Type B pancreatic cell (in vitro differentiated cells): ENCODE measurements at regions not wholly inside any gene's neighbourhood (a gene's known extent, or its start where the extent isn't known, plus 50 kb on each side); places are given as distances from the start of the nearest gene placed in this dataset.
A peak's percentile ranks its signal among the peaks of the same experiment; 100 is the strongest.

Source experiments
- DNase-seq: peaks from one replicate; pipeline ENCODE4 v3.0.0; 2021; ENCODE audit warnings: mixed read lengths; ENCODE audit not compliant: unreplicated experiment; ENCODE audit errors: extremely low spot score
- H3K27ac Mint-ChIP-seq: 2 replicates; pipeline ENCODE4 v1.8.0; 2021; ENCODE audit warnings: mild to moderate bottlenecking, mixed read lengths
- H3K27me3 Mint-ChIP-seq: 2 replicates; pipeline ENCODE4 v1.8.0; 2021; ENCODE audit warnings: mixed read lengths
- H3K36me3 Mint-ChIP-seq: 2 replicates; pipeline ENCODE4 v1.8.0; 2021; ENCODE audit warnings: mixed read lengths
- H3K4me1 Mint-ChIP-seq: one replicate; pipeline ENCODE4 v1.8.0; 2021; ENCODE audit warnings: mixed read lengths; ENCODE audit not compliant: unreplicated experiment
- H3K4me3 Mint-ChIP-seq: 2 replicates; pipeline ENCODE4 v1.8.0; 2021; ENCODE audit warnings: mild to moderate bottlenecking, mixed read lengths
- H3K9me3 Mint-ChIP-seq: 2 replicates; pipeline ENCODE4 v1.8.0; 2021; ENCODE audit warnings: mixed read lengths
- CTCF ChIP-seq: fragments of 200-600 bp; sonication (generic); conservative IDR thresholded peaks from 2 replicates; pipeline ENCODE4 v1.5.0; 2021; ENCODE audit warnings: antibody characterized with exemption, mild to moderate bottlenecking

- Mint-ChIP-seq H3K4me1 (peaks cover 29% of the 10 kb centered on the region), H3K9me3 (no peaks in the 10 kb centered on the region), H3K27me3 (peaks cover 5% of the 10 kb centered on the region), H3K27ac (no peak overlapping the region), H3K4me3 (peak overlapping the region; percentile 38), H3K36me3 (no peaks in the 10 kb centered on the region)
- DNase-seq = no peak
- TF ChIP-seq CTCF = no peak
These were observed 129.4 kb upstream of the NCK2 start for GRCh38 chr2:105615305-105615704.

GRCh38 chr2:105611811-105612424 lies 132.8 kb upstream of the NCK2 start:
- H3K4me3 Mint-ChIP-seq = no peak overlapping the region
- DNase-seq = no peak
- no peaks in the 10 kb centered on the region for H3K9me3 Mint-ChIP-seq
- no peak for TF ChIP-seq CTCF
- H3K27ac Mint-ChIP-seq = no peak overlapping the region
- no peaks in the 10 kb centered on the region for H3K27me3 Mint-ChIP-seq
- H3K36me3 Mint-ChIP-seq = no peaks in the 10 kb centered on the region
- peaks cover 34% of the 10 kb centered on the region for H3K4me1 Mint-ChIP-seq

- Mint-ChIP-seq H3K4me3 (no peak overlapping the region), H3K9me3 (no peaks in the 10 kb centered on the region), H3K27me3 (no peaks in the 10 kb centered on the region), H3K36me3 (no peaks in the 10 kb centered on the region), H3K4me1 (peaks cover 34% of the 10 kb centered on the region), H3K27ac (no peak overlapping the region)
- no peak for TF ChIP-seq CTCF
- DNase-seq = no peak
These were observed 133.4 kb upstream of the NCK2 start for GRCh38 chr2:105611333-105611637.

GRCh38 chr2:105610576-105611332 lies 134.0 kb upstream of the NCK2 start:
- no peak overlapping the region for H3K4me3 Mint-ChIP-seq
- H3K27me3 Mint-ChIP-seq = no peaks in the 10 kb centered on the region
- peaks cover 29% of the 10 kb centered on the region for H3K4me1 Mint-ChIP-seq
- no peak overlapping the region for H3K27ac Mint-ChIP-seq
- TF ChIP-seq CTCF = no peak
- H3K9me3 Mint-ChIP-seq = no peaks in the 10 kb centered on the region
- no peak for DNase-seq
- no peaks in the 10 kb centered on the region for H3K36me3 Mint-ChIP-seq

GRCh38 chr2:105609746-105610402 lies 134.8 kb upstream of the NCK2 start:
- TF ChIP-seq CTCF = no peak
- no peak overlapping the region for H3K4me3 Mint-ChIP-seq
- H3K9me3 Mint-ChIP-seq = no peaks in the 10 kb centered on the region
- peaks cover 21% of the 10 kb centered on the region for H3K4me1 Mint-ChIP-seq
- DNase-seq = no peak
- no peaks in the 10 kb centered on the region for H3K27me3 Mint-ChIP-seq
- H3K27ac Mint-ChIP-seq = no peak overlapping the region
- no peaks in the 10 kb centered on the region for H3K36me3 Mint-ChIP-seq
